ENCODE measurements at regions not wholly inside any gene's neighbourhood (a gene's known extent, or its start where the extent isn't known, plus 50 kb on each side); places are given as distances from the start of the nearest gene placed in this dataset.

DNA sequence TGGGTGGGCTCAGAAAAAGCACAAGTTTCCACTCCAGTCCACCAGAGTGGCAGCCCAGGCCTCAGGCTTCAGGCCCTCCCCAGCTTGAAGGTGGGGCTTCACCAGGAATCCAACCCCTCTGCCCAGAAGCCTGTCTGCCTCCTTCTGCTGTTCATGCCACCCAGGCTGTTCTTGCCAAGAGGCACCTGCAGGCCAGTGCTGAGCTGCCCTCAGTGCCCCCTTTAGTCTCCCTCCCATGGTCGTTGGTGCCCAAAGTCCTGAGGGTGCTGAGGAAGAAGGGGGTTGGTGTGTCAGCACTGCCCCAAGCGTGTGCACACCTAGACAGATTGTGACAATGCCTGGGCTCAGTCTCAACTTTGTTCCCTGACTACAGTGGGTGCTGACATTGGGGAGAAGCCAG lies 475.3 kb downstream of the EPHA5 start:
- no peak overlapping the region for H3K27ac ChIP-seq (ENCODE audit: insufficient read depth, low read length)
- no TSS peak for BruUV-seq (replicated peaks)
- H2BK20ac ChIP-seq (ENCODE audit: low read depth, low read length) = no peak overlapping the region
- no peak overlapping the region for H2BK15ac ChIP-seq (ENCODE audit: low read depth, low read length)
- no peak overlapping the region for H4K5ac ChIP-seq (ENCODE audit: low read depth, low read length)
- WGBS, 2 experiments (ENCODE audit: extremely low coverage in 2 of 2, insufficient read length in 1 of 2) = no CpG with 5 or more reads among the region's 2 CpGs
- ChIA-PET CTCF (no interaction called here), POLR2A (ENCODE audit: unreplicated experiment) (no interaction called here)
- H3K9me1 ChIP-seq (ENCODE audit: insufficient read depth, low read length) = no peaks in the 10 kb centered on the region
- H4K8ac ChIP-seq (ENCODE audit: low read depth in 2 of 2, low read length in 2 of 2) = no peak overlapping the region
- no peak overlapping the region for H2AK9ac ChIP-seq (replicated peaks; ENCODE audit: low read depth, low read length, poor library complexity)
- H3K36me3 ChIP-seq (ENCODE audit: control insufficient read depth, insufficient read depth, low read length) = no peaks in the 10 kb centered on the region
- intact Hi-C loops (cut with micrococcal nuclease) = no loop called here
- H3K9me3 ChIP-seq (ENCODE audit: control insufficient read depth, insufficient read depth, low read length) = peaks cover 11% of the 10 kb centered on the region
- in situ Hi-C loops (cut with MboI; ENCODE audit: low sequenced_read_pairs) = no loop called here
- H3K9ac ChIP-seq (ENCODE audit: low read depth, low read length) = no peak overlapping the region
- H3K18ac ChIP-seq (ENCODE audit: low read depth, low read length) = no peak overlapping the region
- H3K27me3 ChIP-seq (ENCODE audit: control insufficient read depth, insufficient read depth, low read length) = no peaks in the 10 kb centered on the region
- H3K4me2 ChIP-seq (ENCODE audit: low read depth, low read length) = no peak overlapping the region
- no peak overlapping the region for H2AFZ ChIP-seq (replicated peaks; ENCODE audit: low read length, poor library complexity)
- no peak overlapping the region for H3K23ac ChIP-seq (ENCODE audit: low read depth, low read length)
- H3K4ac ChIP-seq (ENCODE audit: low read depth, low read length) = no peak overlapping the region
- H4K20me1 ChIP-seq (ENCODE audit: insufficient read depth, low read length) = no peaks in the 10 kb centered on the region
- no peak overlapping the region for H3K4me3 ChIP-seq (ENCODE audit: insufficient read depth, low read depth, low read length)
- H2AK5ac ChIP-seq (ENCODE audit: low read depth, low read length) = no peak overlapping the region
- no peaks in the 10 kb centered on the region for H3K79me1 ChIP-seq (ENCODE audit: low read depth in 1 of 2, low read length in 2 of 2)
- TF ChIP-seq, protein P1, sequence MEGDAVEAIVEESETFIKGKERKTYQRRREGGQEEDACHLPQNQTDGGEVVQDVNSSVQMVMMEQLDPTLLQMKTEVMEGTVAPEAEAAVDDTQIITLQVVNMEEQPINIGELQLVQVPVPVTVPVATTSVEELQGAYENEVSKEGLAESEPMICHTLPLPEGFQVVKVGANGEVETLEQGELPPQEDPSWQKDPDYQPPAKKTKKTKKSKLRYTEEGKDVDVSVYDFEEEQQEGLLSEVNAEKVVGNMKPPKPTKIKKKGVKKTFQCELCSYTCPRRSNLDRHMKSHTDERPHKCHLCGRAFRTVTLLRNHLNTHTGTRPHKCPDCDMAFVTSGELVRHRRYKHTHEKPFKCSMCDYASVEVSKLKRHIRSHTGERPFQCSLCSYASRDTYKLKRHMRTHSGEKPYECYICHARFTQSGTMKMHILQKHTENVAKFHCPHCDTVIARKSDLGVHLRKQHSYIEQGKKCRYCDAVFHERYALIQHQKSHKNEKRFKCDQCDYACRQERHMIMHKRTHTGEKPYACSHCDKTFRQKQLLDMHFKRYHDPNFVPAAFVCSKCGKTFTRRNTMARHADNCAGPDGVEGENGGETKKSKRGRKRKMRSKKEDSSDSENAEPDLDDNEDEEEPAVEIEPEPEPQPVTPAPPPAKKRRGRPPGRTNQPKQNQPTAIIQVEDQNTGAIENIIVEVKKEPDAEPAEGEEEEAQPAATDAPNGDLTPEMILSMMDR (conservative IDR thresholded peaks at IDR 0.05; ENCODE audit: low read depth, low read length) = no peak
- TF ChIP-seq RAD21 (IDR thresholded peaks at IDR 0.05; ENCODE audit: low read length) = no peak
- TF ChIP-seq MXI1 (IDR thresholded peaks at IDR 0.05; ENCODE audit: borderline replicate concordance, low read depth, low read length) = no peak
- ATAC-seq (ENCODE audit: low read depth) = no peak
- H2BK120ac ChIP-seq (ENCODE audit: low read depth, low read length) = no peak overlapping the region
- no peak overlapping the region for H3K14ac ChIP-seq (replicated peaks; ENCODE audit: low read depth, low read length)
- H3K4me1 ChIP-seq (ENCODE audit: control insufficient read depth, insufficient read depth, low read length) = no peaks in the 10 kb centered on the region
- no peak overlapping the region for H3K56ac ChIP-seq (ENCODE audit: extremely low read depth, insufficient read depth, low read length)
- dilution Hi-C loops (cut with HindIII; ENCODE audit: low sequenced_read_pairs, unreplicated experiment) = no loop called here
- H2BK5ac ChIP-seq (ENCODE audit: low read depth, low read length, poor library complexity, severe bottlenecking) = no peak overlapping the region
- H4K91ac ChIP-seq (ENCODE audit: insufficient read depth, low read depth, low read length) = no peak overlapping the region
- DNase-seq = no peak

Data from IMR-90 (cell line).